Panc1 (cell line): ENCODE measurements at regions not wholly inside any gene's neighbourhood (a gene's known extent, or its start where the extent isn't known, plus 50 kb on each side); places are given as distances from the start of the nearest gene placed in this dataset.

Source experiments
- ATAC-seq: fragments of 200-7000 bp; cut with Tn5 transposase; 2 replicates; pipeline ENCODE4 v1.9.1; 2020; ENCODE audit warnings: mild to moderate bottlenecking, moderate library complexity
- BruUV-seq: library from RNA; stranded (reverse); fragments of 400-500 nt; replicated peaks from 2 replicates; lab custom pipeline; 2021; lab: Mats Ljungman, UMichigan
- CTCF ChIA-PET: fragments of 300-600 bp; sonication (Branson Sonifier 250); formaldehyde crosslinking; loops from one replicate; lab custom pipeline; 2022; ENCODE audit warnings: antibody characterized with exemption; lab: Charles Lee
- POLR2A ChIA-PET: fragments of 300-600 bp; sonication (Branson Sonifier 250); formaldehyde crosslinking; loops from one replicate; lab custom pipeline; 2022; ENCODE audit warnings: antibody characterized with exemption; lab: Charles Lee
- DNase-seq: peaks from one replicate; pipeline ENCODE4 v3.0.0-alpha.2; 2010; ENCODE audit warnings: low read depth, low spot score
- H3K27ac ChIP-seq: 2 replicates; pipeline ENCODE4 v1.5.1; 2011; ENCODE audit warnings: mild to moderate bottlenecking, low read length, inconsistent platforms
- H3K27me3 ChIP-seq: fragments of 200-500 bp; sonication (Bioruptor generic); 2 replicates; pipeline ENCODE4 v1.6.0; 2014; ENCODE audit warnings: low read length, inconsistent platforms; ENCODE audit not compliant: control insufficient read depth, insufficient read depth
- H3K36me3 ChIP-seq: fragments of 200-500 bp; sonication (Bioruptor generic); 2 replicates; pipeline ENCODE4 v1.5.1; 2014; ENCODE audit warnings: inconsistent platforms, mild to moderate bottlenecking, low read length, moderate library complexity; ENCODE audit not compliant: control insufficient read depth, insufficient read depth
- H3K4me1 ChIP-seq: 2 replicates; pipeline ENCODE4 v1.5.1; 2011; ENCODE audit warnings: inconsistent platforms, mild to moderate bottlenecking, low read length, moderate library complexity; ENCODE audit not compliant: control insufficient read depth, insufficient read depth
- H3K4me3 ChIP-seq, 2 experiments: 2 replicates each; pipeline ENCODE4 v1.5.1; 2011 to 2012; ENCODE audit warnings: low read depth in 2 of 2, low read length in 2 of 2, mild to moderate bottlenecking in 2 of 2, inconsistent platforms in 1 of 2, moderate library complexity in 1 of 2
- H3K9me3 ChIP-seq: fragments of 200-500 bp; sonication (Bioruptor generic); 2 replicates; pipeline ENCODE4 v1.5.1; 2014; ENCODE audit warnings: low read depth, mild to moderate bottlenecking, inconsistent platforms, low read length, moderate library complexity; ENCODE audit not compliant: control insufficient read depth, insufficient read depth
- CTCF ChIP-seq: fragments of 450-650 bp; IDR thresholded peaks from 2 replicates; pipeline ENCODE4 v1.5.1; 2017; ENCODE audit warnings: mild to moderate bottlenecking
- POLR2AphosphoS5 ChIP-seq: IDR thresholded peaks from 2 replicates; pipeline ENCODE4 v1.6.1; 2012; ENCODE audit warnings: mild to moderate bottlenecking, low read depth, low read length, moderate library complexity
- REST ChIP-seq, 2 experiments: IDR thresholded peaks; 2 replicates each; pipeline ENCODE4 v1.6.1; 2011 to 2012; ENCODE audit warnings: low read depth in 2 of 2, control low read depth in 1 of 2, low read length in 1 of 2, mild to moderate bottlenecking in 1 of 2, moderate library complexity in 1 of 2; ENCODE audit not compliant: insufficient read depth in 1 of 2
- SIN3A ChIP-seq: IDR thresholded peaks from 2 replicates; pipeline ENCODE4 v1.6.1; 2012; ENCODE audit warnings: low read depth, mild to moderate bottlenecking, low read length, moderate library complexity, borderline replicate concordance; ENCODE audit not compliant: insufficient read depth
- TCF7L2 ChIP-seq: IDR thresholded peaks from 2 replicates; pipeline ENCODE4 v1.6.1; 2011; ENCODE audit warnings: mild to moderate bottlenecking, low read depth, low read length, inconsistent platforms
- in situ Hi-C: cut with HindIII; loops from 2 replicates; pipeline ENCODE4 v1.10.0; 2016; ENCODE audit warnings: low sequenced_read_pairs, low pct_unique_long_range_greater_than_20kb
- intact Hi-C: fragments of 100-400 bp; cut with micrococcal nuclease; formaldehyde crosslinking; loops from one replicate; pipeline ENCODE4 v1.10.0; 2022; ENCODE audit not compliant: unreplicated experiment

- no peak overlapping the region for H3K4me3 ChIP-seq
- no peak for ATAC-seq
- no peak for TF ChIP-seq TCF7L2
- TF ChIP-seq CTCF: no peak
- TF ChIP-seq REST (IDR thresholded peaks at IDR 0.05; ENCODE audit: insufficient read depth in 1 of 2, low read depth in 2 of 2, low read length in 1 of 2): no peak
- no peaks in the 10 kb centered on the region for H3K9me3 ChIP-seq
- H3K4me1 ChIP-seq: no peaks in the 10 kb centered on the region
- no peak for DNase-seq
- ChIA-PET CTCF (no interaction called here), POLR2A (no interaction called here)
- intact Hi-C loops: no loop called here
- no peak overlapping the region for H3K27ac ChIP-seq
- BruUV-seq: no TSS peak
- no peaks in the 10 kb centered on the region for H3K36me3 ChIP-seq
- no peaks in the 10 kb centered on the region for H3K27me3 ChIP-seq
- in situ Hi-C loops: no loop called here
These were observed 1701.0 kb downstream of the SLITRK5 start for GRCh38 chr13:89372193-89372592.

GRCh38 chr13:89375839-89376238 is 1704.7 kb downstream of the SLITRK5 start:
- BruUV-seq: no TSS peak

More at GRCh38 chr13:89375839-89376238, 1704.7 kb downstream of the SLITRK5 start:
- Histone ChIP-seq H3K4me1 (no peaks in the 10 kb centered on the region), H3K4me3 (no peak overlapping the region), H3K27ac (no peak overlapping the region), H3K27me3 (no peaks in the 10 kb centered on the region), H3K36me3 (no peaks in the 10 kb centered on the region), H3K9me3 (no peaks in the 10 kb centered on the region)
- no peak for DNase-seq
- ATAC-seq: no peak
- TF ChIP-seq REST (IDR thresholded peaks at IDR 0.05; ENCODE audit: insufficient read depth in 1 of 2, low read depth in 2 of 2, low read length in 1 of 2) (no peak), CTCF (no peak), POLR2AphosphoS5 (no peak), TCF7L2 (no peak), SIN3A (no peak)
- ChIA-PET POLR2A (interaction anchor here (0.6 kb wide), 1 partner anchor 1666 kb away, joined by 8 read pairs; no protein-coding TSS in a partner anchor), CTCF (no interaction called here)
- in situ Hi-C loops (no loop called here), intact Hi-C loops (no loop called here)
